Hematopoietic multipotent progenitor cell (in vitro differentiated cells): ENCODE measurements at regions not wholly inside any gene's neighbourhood (a gene's known extent, or its start where the extent isn't known, plus 50 kb on each side); places are given as distances from the start of the nearest gene placed in this dataset.

Experiments used
- DNase-seq, 3 donors: peaks; one replicate each; pipeline ENCODE4 v3.0.0-alpha.2; 2011 to 2015; ENCODE audit warnings: low read depth in 2 of 3, low spot score in 2 of 3

DNA sequence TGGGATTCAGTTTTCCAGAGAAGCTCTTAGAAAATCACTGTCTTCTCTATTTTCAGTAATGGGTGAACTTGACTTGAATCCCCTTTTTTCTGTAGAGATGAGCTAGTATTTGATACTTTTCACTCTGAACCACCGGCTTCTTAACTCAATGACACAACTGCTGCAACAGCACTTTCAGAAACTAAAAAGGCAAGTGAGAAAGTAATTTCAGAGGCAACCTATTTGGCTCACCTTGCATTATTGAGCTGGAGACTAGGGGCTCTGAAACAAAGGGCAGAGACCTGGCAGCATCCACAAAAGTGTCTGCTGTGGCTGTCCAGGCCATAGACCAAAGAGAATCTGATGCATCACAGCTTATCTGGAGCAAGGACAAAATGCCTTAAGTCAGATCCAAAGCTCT, 289.8 kb upstream of the IRAK1BP1 start:
- DNase-seq, result no peak

DNA sequence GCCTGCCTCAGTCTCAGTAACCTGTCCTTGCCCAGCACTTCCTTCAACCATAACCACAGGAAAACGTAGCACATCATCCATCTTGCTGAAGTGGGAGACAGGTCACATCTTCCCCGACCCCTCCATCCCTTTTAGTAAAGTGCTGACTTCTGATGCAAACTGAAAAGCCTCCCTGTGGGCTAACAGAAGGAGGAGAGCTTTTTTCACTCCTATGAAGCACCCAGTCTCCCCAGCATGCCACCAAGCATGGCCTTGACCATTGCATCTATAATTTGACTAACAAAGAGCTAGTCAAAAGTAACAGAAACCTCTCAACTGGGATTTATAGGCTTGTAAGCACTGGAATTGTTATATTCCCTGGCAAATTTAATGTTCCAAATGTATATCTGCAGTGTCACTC, 288.9 kb upstream of the IRAK1BP1 start:
- DNase-seq, result no peak

DNA sequence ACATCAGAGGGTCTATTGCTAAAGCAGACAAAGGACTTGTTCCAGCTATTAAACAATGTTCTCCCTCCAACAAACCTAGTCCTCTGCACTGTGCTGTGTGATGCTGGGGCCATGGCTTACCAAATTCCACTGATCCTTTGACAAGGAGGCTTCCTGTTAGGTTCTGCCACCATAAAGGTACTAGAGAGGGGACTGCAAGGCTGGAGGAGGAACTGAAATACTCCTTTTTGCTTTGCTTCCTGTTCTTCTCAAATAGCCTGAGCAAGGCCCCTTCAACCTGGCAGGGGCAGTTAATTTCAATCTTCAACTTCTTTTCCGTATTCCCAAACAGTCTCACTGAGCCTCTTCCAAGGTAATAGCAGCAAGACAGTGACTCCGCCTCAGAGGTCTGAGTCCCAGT, 286.4 kb upstream of the IRAK1BP1 start:
- no peak for DNase-seq

DNA sequence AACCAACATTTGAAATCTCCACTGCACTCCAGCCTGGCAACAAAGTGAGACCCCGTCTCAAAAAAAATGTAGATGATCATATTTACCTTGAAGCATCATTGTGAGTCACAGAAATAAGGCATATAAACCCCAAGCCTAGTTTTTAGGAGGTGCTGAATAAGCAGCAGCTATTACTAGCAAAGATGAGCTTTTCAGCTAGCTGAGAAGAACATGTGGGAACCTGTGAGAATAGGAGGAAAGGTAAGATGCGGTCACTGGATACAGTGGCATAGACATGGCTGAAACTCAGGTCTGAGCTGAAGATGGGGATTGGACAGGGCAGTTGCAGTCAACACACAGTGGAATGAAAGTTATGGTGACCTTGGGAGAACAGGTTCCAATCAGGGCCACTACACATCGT, 284.3 kb upstream of the IRAK1BP1 start:
- no peak for DNase-seq

DNA sequence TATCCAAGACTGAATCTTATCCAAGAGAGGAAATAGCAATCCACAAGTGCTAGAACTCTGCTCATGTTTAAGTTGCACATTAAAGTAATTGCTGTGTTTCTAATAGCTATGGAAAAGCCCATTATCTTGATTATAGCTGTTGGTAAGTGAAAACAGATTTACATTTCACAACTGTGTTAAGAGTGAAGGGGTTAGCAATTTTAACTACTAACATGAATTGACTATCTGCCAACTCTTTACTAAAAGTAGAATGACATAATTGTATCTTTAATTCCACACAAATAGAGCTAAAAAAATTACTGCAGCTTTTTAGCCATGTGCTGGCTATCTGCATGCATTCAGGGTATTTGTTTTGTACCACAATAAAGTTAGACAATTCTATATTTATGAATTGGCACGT, 277.9 kb upstream of the IRAK1BP1 start:
- no peak for DNase-seq

DNA sequence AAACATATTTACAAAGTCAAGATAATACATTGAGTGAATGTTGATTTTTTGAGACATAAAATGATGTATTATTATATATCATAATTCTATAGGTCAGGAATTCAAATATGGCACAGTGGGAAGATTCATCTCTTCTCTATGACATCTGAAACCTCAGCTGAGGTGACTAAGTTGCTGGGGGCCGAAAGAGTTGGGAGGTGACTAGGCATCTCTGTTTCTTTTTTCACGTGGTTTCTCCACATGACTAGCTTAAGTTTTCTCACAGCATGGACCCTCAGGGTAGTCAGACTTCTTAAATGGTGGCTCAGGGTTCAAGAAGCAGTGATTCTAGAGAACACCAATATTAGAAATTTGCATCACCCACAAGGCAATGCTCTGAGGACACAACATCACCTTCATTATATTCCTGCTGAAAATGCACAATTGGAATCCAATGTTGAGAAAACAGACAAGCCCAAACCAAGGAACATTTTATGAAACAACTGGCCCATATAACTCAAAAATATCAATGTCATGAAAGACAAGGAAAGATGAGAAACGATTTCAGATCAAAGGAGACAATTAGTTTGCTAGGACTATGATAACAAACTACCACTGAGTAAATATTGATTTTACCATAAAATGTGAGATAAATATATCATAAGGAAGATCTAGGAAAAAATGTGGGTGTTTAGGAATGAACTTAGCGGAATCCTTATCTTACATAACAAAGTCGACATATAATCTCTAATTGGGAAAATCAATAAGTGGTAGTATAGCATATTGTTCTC, 273.3 kb upstream of the IRAK1BP1 start:
- DNase-seq, result no peak

DNA sequence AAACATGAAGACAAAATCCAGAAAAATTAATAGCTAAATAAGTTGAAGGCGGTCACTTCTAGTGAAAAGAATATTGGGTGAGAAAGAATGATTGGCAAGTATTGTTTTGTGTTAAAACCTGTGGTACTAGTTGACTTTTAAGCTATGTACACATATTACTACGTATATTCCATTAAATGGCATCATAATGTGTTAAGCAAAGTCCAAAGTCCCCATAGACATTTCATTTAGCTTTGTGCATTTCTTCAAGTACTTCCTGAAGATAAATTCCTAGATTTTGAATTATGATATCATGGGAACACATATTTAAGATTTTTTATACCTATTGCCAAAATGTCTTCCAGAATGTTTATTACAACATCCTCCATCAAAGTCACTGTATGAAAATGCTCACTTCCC, 272.7 kb upstream of the IRAK1BP1 start:
- DNase-seq, result no peak

DNA sequence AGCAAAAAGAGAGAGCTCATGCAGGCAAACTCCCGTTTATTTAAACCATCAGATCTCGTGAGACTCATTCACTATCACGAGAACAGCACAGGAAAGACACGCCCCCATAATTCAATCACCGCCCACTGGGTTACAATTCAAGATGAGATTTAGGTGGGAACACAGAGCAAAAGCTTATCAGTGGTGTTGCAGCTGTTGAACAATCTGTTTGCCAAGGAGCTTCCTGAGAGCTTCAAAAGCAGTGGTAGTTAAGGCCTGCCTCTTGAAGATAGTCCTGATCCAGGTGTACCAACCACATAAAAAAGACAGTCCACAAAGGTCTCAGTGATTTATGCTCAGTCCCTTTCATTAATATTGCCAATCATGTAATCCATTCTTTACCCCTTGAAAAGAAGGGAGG, 269.4 kb upstream of the IRAK1BP1 start:
- DNase-seq, result no peak

DNA sequence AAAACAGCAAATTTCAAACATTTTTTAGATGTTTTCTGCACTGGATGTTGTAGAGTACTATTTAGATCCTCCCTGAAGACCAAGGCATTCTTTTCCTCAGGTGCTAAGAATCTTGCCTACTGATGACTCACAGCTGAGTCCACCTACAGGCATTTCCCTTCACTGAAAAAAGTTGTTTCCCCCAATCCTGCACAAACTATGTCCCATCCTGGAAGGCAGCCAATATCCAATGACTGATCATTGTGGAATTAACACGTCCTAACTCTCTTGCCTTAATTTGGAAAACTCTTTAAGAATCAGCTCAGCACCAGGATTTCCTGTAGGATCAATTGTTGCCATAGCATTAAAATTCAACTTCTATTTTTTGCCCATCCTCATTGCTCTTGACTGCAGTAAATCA, 268.4 kb upstream of the IRAK1BP1 start:
- no peak for DNase-seq

DNA sequence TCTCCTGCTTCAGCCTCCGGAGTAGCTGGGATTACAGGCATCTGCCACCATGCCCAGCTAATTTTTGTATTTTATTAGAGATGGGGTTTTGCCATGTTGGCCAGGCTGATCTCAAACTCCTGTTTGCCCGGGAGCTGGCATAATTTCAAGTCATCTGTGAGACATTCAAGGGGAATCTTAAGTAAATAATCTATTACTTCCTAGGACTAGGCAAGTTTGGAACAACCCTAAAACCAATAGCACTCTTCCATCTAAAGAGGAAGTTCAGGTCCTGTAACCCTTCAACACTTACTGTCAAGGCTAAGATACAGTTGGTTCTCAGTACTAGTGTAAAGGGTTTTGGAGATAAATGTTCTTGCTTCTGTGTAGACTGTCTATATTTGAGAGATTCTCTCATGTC, 267.8 kb upstream of the IRAK1BP1 start:
- no peak for DNase-seq

DNA sequence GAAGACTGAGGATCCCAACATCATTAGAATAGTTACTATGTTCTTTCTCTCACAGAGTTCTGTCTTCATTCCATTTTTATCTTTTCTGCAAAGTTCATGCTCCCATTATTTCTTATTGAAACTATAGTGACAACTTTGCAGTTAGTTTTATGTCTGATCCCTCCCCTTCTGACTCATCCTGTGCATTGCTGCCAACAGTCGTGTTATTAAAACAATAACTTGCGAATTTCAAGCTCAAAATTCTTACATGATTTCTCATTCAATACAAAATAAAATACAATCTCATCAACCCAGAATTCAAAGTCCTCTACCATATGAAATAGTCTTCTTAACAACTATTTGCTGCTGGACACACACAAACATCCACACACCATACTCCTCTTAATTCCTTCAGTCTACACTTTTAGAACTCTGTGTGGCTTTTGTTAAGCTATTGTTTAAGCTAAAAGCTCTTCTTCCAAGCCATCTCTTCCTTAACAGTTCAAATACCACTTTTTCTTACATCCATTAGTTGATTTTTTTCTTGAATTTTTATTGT, 261.4 kb upstream of the IRAK1BP1 start:
- DNase-seq, result no peak

DNA sequence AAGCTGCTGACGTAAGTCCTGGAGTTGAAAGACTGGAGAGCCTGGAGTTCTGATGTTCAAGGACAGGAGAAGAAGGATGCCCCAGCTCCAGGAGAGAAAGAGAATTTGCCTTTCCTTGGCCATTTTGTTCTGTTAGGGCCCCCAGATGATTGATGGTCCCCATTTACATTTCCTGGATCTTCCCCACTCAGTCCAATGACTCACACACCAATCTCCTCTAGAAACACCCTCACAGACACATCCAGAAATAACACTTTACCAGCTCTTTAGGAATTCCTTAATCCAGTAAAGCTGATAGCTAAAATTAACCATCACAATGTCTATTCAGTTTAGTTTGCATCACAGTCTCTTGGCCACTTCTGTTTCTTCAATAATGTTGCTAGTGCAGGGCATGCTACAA, 260.2 kb upstream of the IRAK1BP1 start:
- DNase-seq, result no peak

DNA sequence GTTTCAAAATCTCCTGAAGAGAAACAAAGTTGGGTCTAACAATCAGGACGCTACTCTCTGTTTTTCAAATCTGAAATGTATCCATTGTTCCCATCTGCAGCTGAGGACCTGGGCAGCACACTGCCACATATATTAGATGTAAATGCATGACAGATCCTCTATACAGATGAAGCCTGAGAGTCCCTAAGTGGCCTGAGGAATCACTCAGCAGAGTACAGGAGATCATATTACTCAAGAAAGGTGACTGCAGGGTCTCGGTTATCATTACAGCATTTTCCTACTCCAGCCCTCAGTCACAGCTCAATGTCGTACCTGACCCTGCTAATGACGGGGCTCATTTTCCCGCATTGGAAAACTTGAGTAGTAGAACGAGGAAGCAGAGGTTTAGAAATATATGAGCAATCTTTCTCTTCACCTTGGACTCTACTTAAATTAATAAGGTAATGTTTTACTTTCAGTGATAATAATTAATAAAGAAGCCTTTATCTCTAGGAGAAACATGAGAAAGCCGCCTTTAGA, 256.2 kb upstream of the IRAK1BP1 start:
- DNase-seq, result no peak

DNA sequence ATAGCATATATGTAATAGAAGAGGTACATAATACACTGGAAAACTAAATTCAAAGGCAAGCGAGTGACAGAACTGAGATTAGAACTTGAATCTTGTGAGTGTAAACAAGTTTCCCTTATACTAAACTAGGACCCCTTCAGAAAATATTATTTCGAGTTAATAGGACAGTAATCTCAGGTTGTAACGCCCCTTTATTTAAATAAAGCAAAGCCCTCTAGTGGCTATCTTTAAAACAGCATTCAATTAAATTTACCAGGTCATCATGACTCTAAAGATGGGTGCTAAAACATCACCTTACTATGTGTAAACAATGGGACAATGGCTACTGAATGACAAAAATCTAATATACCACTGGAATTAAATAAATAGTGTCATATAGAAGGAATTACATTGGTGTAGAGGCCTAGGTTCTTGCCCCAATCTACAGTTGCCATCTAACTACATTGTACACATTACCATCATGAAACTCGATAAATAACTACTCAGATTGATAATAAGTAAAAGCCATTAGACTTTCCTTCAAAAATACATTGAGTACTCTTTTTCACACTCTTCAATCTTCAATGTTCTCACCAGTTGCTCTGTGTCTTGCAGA, 255.4 kb upstream of the IRAK1BP1 start:
- DNase-seq, result peak in 2 of 3 donors; percentile 1 to 20

DNA sequence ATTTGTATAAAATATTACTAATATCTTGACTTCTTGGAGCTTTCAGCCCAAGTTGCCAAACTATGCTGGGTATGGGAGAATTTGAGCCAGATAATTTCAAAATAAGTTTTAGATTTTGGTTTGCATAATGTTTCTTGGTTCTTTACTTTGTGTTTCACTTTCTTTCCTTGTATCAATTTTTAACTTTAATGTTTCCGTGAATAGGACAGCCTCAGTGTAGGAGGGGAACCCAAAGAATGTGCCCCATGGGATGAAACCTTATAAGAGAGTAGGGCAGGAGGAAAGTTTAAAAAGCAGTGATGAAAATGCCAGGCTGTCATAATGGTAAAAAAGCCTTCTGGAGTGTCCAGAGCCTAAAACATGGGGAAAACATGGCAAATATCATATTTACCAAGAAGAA, 252.4 kb upstream of the IRAK1BP1 start:
- no peak for DNase-seq

DNA sequence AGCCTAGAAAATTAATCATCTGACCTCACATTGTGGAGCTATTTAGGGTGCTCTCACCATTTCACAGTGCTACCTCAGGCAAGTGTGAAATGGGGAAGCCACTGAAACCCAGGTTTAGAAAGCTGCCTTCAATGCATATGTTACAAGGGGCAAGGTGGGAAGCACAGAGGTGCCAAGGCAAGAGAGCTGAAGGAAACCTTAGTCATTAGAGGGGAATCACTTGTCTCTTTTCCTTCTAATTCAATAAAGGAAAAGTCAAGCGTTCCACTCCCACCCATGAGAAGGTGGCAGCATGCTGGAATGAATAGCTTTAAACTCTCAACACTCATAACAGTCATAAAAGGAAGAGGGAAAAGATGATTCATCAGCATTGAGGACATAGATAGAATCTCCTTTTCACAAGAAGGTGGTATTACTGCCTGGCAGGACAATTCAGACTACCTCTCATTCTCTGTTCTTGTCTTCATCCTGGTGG, 251.9 kb upstream of the IRAK1BP1 start:
- no peak for DNase-seq

DNA sequence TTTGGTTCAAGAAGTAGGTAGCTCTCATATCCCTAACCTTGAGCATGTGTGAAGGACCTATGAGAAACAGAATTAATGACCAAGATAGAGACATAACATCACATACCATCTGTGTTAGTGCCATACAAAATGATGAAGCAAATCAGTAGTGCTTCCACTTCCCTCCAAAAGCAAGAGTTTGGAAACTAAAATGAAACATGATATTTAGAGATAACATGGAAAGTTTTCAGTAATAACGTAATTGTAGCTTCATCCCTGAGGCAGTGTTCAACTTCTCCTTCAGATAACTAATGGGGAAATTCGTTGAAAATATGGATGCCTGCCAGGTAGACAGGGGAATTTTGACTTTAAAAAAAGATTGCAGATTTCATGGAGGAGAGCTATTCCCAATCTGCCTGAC, 248.4 kb upstream of the IRAK1BP1 start:
- DNase-seq, result no peak

DNA sequence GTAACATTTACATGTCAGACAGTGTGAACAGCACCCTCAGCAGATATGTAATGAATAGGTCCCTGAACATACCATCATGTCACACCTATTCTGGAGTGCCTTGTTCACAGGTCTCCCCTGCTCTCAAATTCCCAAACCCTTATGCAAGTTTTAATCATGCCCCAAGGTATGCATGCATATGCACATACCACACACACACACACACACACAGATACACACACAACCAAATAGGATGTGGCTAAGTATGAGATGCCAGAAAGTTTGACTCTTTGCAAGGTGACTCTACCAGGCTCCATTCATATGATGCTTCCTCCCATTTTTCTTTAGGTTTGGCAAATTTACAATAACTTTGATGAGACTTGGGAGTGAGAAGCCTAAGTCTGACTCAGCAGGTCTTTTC, 243.8 kb upstream of the IRAK1BP1 start:
- no peak for DNase-seq

DNA sequence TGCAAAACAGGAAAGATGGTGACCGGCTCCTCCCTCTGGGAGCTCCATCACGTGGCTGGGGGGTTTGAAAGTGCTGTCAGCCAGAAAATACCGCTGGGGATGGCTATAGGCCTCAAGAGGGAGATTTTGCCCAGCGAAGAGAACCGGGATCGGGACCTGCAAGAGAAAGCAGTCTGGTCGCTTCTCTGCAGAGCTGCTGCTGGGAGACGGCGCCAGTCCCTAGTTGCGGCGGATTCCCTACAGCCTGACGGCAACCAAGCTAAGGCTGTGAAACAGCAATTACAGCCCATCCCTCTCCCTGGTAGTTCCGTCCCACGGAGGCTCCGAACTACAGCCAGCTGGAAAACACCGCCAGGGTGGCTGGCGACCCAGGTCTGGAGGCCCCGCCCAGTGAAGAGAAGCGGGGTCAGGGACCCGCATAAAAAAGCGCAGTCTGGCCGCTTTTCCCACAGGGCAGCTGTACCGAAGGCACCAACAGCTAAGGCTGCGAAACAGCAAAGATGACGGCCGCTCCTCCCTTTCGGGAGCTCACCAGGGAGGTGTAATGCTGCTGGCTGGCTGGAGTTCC, 238.1 kb upstream of the IRAK1BP1 start:
- DNase-seq, result no peak

DNA sequence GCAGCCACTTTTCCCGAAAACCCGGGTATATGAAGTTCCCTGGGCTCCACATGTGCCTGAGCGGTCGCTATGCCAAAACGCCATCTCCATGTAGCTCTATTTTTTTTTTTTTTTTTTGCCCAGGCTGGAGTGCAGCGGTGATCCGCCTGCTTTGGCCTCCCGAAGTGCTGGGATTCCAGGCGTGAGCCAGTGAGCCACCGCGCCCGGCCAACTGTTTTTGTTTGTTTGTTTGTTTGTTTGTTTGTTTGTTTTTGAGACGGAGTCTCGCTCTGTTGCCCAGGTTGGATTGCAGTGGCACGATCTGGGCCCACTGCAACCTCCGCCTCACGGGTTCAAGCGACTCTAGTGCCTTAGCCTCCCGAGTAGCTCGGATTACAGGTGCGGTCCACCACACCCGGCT, 237.5 kb upstream of the IRAK1BP1 start:
- DNase-seq, result no peak

DNA sequence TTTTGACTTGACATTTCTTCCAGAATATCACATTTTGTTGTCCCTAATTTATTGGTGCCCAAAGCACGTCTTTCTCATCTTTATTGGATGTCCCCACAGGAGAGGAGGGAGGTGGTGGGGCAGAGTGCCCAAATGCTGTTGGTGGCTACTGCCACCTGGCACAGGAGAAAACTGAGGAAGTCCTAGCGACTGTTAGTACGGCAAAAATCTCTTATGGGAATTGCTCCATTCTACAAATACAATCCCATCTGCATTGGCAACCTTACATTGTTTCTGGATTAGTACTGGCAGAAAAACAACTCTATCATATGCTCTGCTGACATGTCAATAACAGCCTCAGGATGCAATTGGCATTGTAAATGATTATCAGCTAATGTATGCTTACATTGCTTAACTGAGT, 235.4 kb upstream of the IRAK1BP1 start:
- no peak for DNase-seq
